NB4 (cell line): ENCODE measurements at regions not wholly inside any gene's neighbourhood (a gene's known extent, or its start where the extent isn't known, plus 50 kb on each side); places are given as distances from the start of the nearest gene placed in this dataset.
"Not testable (repeated sequence)": the region's sequence is repeated elsewhere in the genome, so short reads cannot be mapped to it uniquely, and the experiment has no call there.

Experiments
- DNase-seq: peaks from one replicate; pipeline ENCODE4 v3.0.0; 2010; ENCODE audit warnings: low read depth
- H3K4me3 ChIP-seq: one replicate; pipeline ENCODE4 v1.5.1; 2011; ENCODE audit warnings: mild to moderate bottlenecking, low read depth, low read length, moderate library complexity
- CTCF ChIP-seq: IDR thresholded peaks from one replicate; pipeline ENCODE4 v1.5.1; 2012; ENCODE audit warnings: low read depth, low read length
- MYC ChIP-seq: IDR thresholded peaks from 2 replicates; pipeline ENCODE4 v1.6.1; 2011; ENCODE audit warnings: low read depth, low read length
- POLR2A ChIP-seq: IDR thresholded peaks from 2 replicates; pipeline ENCODE4 v1.6.1; 2011; ENCODE audit warnings: mild to moderate bottlenecking; ENCODE audit not compliant: insufficient read length; ENCODE audit errors: extremely low read depth
- TF ChIP-seq, protein P1 (sequence below): IDR thresholded peaks from 2 replicates; pipeline ENCODE4 v1.6.1; 2011; ENCODE audit warnings: low read depth, low read length

DNA sequence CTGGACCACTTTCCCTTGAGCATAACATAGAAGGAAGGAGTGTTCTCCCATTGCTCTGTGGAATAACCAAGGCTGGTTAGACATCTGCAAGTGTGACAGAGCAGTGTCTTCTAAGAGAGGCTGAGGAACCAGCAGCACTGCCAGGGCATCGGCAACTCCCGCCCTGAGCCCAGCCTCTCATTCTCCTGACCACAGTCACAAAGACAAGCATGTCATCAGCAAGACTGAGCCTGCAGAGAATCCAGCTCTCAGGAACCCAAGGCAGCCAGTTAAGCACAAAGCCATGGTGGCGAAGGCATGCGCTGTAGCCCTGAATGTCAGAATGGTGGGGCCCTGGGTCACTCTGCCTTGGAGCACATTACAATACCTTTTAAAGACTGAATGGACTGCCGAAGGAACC, 253.9 kb downstream of the AGTPBP1 start:
- TF ChIP-seq, protein P1, sequence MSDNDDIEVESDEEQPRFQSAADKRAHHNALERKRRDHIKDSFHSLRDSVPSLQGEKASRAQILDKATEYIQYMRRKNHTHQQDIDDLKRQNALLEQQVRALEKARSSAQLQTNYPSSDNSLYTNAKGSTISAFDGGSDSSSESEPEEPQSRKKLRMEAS, result no peak
- TF ChIP-seq POLR2A (no peak), MYC (no peak)
- no peak overlapping the region for H3K4me3 ChIP-seq
- no peak for DNase-seq

GRCh38 chr9:85484235-85484634, 257.5 kb downstream of the AGTPBP1 start:
- no peak overlapping the region for H3K4me3 ChIP-seq
- no peak for TF ChIP-seq POLR2A
- TF ChIP-seq MYC, result no peak
- TF ChIP-seq CTCF, result no peak
- TF ChIP-seq, protein P1, result no peak
- DNase-seq, result no peak

GRCh38 chr9:85483208-85483607, 258.5 kb downstream of the AGTPBP1 start:
- no peak overlapping the region for H3K4me3 ChIP-seq
- TF ChIP-seq POLR2A (no peak), CTCF (no peak), MYC (no peak)
- TF ChIP-seq, protein P1, result no peak
- no peak for DNase-seq

GRCh38 chr9:85479305-85479704, 262.4 kb downstream of the AGTPBP1 start:
- no peak for DNase-seq
- TF ChIP-seq, protein P1, result no peak
- TF ChIP-seq POLR2A (no peak), MYC (no peak), CTCF (no peak)
- H3K4me3 ChIP-seq, result no peak overlapping the region

GRCh38 chr9:85478847-85479246, 262.9 kb downstream of the AGTPBP1 start:
- no peak overlapping the region for H3K4me3 ChIP-seq
- no peak for DNase-seq
- TF ChIP-seq MYC (no peak), CTCF (no peak), POLR2A (no peak)
- TF ChIP-seq, protein P1, result no peak

DNA sequence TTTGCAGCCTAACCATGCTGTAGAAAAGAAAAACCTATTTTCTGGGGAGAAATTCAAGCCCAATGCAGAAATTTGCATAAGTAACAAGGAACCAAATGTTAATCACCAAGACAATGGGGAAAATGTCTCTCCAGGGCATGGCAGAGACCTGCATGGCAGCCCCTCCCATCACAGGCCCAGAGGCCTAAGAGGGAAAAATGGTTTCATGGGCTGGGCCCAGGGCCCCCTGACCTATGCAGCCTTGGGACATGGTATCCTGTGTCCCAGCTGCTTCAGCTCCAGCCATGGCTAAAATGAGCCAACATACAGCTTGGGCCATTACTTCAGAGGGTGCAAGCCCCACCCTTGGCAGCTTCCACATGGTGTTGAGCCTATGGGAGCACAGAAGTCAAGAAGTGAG, 266.9 kb downstream of the AGTPBP1 start:
- not testable (repeated sequence) for H3K4me3 ChIP-seq, DNase-seq

- no peak overlapping the region for H3K4me3 ChIP-seq
- TF ChIP-seq, protein P1, result no peak
- TF ChIP-seq POLR2A (no peak), CTCF (no peak), MYC (no peak)
- no peak for DNase-seq
These were observed 270.0 kb downstream of the AGTPBP1 start for GRCh38 chr9:85471791-85472190.
